B cell (primary cell): ENCODE measurements at regions not wholly inside any gene's neighbourhood (a gene's known extent, or its start where the extent isn't known, plus 50 kb on each side); places are given as distances from the start of the nearest gene placed in this dataset.
"Not testable (repeated sequence)": the region's sequence is repeated elsewhere in the genome, so short reads cannot be mapped to it uniquely, and the experiment has no call there.

Experiments
- EZH2 ChIP-seq: IDR thresholded peaks from 2 replicates; pipeline ENCODE4 v1.6.1; 2012; ENCODE audit warnings: borderline replicate concordance, low read depth, mild to moderate bottlenecking, moderate library complexity, low read length; ENCODE audit not compliant: insufficient read depth, poor library complexity, severe bottlenecking
- TF ChIP-seq, protein P1 (sequence below): fragments of 200-600 bp; IDR thresholded peaks from one replicate; pipeline ENCODE4 v1.8.0; 2022; ENCODE audit warnings: antibody characterized with exemption, mild to moderate bottlenecking

DNA sequence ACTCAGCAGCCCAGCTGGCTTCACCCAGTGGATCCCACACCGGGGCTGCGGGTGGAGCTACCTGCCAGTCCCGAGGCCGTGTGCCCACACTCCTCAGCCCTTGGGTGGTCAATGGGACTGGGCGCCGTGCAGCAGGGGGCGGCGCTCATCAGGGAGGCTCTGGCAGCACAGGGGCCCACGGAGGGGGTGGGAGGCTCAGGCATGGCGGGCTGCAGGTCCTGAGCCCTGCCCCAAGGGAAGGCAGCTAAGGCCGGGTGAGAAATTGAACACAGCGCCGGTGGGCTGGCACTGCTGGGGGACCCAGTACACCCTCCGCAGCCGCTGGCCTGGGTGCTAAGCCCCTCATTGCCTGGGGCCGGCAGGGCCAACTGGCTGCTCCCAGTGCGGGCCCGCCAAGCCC lies 1017.1 kb upstream of the FLRT2 start:
- TF ChIP-seq, protein P1, sequence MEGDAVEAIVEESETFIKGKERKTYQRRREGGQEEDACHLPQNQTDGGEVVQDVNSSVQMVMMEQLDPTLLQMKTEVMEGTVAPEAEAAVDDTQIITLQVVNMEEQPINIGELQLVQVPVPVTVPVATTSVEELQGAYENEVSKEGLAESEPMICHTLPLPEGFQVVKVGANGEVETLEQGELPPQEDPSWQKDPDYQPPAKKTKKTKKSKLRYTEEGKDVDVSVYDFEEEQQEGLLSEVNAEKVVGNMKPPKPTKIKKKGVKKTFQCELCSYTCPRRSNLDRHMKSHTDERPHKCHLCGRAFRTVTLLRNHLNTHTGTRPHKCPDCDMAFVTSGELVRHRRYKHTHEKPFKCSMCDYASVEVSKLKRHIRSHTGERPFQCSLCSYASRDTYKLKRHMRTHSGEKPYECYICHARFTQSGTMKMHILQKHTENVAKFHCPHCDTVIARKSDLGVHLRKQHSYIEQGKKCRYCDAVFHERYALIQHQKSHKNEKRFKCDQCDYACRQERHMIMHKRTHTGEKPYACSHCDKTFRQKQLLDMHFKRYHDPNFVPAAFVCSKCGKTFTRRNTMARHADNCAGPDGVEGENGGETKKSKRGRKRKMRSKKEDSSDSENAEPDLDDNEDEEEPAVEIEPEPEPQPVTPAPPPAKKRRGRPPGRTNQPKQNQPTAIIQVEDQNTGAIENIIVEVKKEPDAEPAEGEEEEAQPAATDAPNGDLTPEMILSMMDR: not testable (repeated sequence)
- TF ChIP-seq EZH2: not testable (repeated sequence)
